Kidney (tissue), 13 donors: ENCODE measurements at regions not wholly inside any gene's neighbourhood (a gene's known extent, or its start where the extent isn't known, plus 50 kb on each side); places are given as distances from the start of the nearest gene placed in this dataset.

Experiments used
- DNase-seq, 5 donors: peaks; one replicate each; pipeline ENCODE4 v3.0.0-alpha.2; 2013 to 2020
- FAIRE-seq: peaks from 2 replicates; lab custom pipeline; 2012; peaks lifted over from hg19 to GRCh38; lab: Jason Lieb, UNC
- H3K27ac ChIP-seq, 2 donors: one replicate each; pipeline ENCODE4 v1.7.0; 2013; ENCODE audit warnings: low read depth in 2 of 2, low read length in 2 of 2, inconsistent platforms in 1 of 2
- H3K27me3 ChIP-seq: one replicate; pipeline ENCODE4 v1.7.1; 2013; ENCODE audit warnings: low read length, inconsistent platforms; ENCODE audit not compliant: control insufficient read depth, insufficient read depth
- H3K36me3 ChIP-seq, 3 donors: one replicate each; pipeline versions ENCODE4 v1.7.0 to v1.7.1; 2013; ENCODE audit warnings: low read length in 3 of 3, control low read depth in 1 of 3, inconsistent platforms in 1 of 3; ENCODE audit not compliant: insufficient read depth in 3 of 3, control insufficient read depth in 2 of 3
- H3K4me1 ChIP-seq, 3 donors: one replicate each; pipeline versions ENCODE4 v1.7.0 to v1.7.1; 2013; ENCODE audit warnings: low read length in 3 of 3, inconsistent platforms in 1 of 3, low read depth in 1 of 3; ENCODE audit not compliant: control insufficient read depth in 2 of 3, insufficient read depth in 2 of 3
- H3K4me3 ChIP-seq, 3 donors: one replicate each; pipeline versions ENCODE4 v1.7.0 to v1.8.1; 2013; ENCODE audit warnings: low read length in 3 of 3, control low read depth in 1 of 3, inconsistent platforms in 1 of 3
- H3K9ac ChIP-seq, 3 donors: one replicate each; pipeline versions ENCODE4 v1.7.0 to v1.7.1; 2013; ENCODE audit warnings: low read length in 3 of 3, control low read depth in 1 of 3, inconsistent platforms in 1 of 3
- H3K9me3 ChIP-seq, 3 donors: one replicate each; pipeline versions ENCODE4 v1.7.0 to v1.7.1; 2013; ENCODE audit warnings: low read length in 3 of 3, control low read depth in 1 of 3, inconsistent platforms in 1 of 3; ENCODE audit not compliant: control insufficient read depth in 2 of 3, insufficient read depth in 1 of 3
- intact Hi-C: fragments of 100-400 bp; cut with DNase I; formaldehyde crosslinking; loops from one replicate; pipeline ENCODE4 v1.11.1; 2022
- TF ChIP-seq, protein P1 (sequence below): IDR thresholded peaks from 3 replicates; pipeline ENCODE4 v1.5.1; 2012; ENCODE audit warnings: mild to moderate bottlenecking, moderate library complexity, borderline replicate concordance; ENCODE audit not compliant: insufficient read depth; ENCODE audit errors: extremely low read depth
- donor health status: control.
- donor health status: control.
- donor health status: control.
- donor health status: control.
- donor health status: control.
- donor health status: DM: yes; HTN: yes; CAD: no.
- donor health status: Normal renal cell carcinoma (clear cell type).

DNA sequence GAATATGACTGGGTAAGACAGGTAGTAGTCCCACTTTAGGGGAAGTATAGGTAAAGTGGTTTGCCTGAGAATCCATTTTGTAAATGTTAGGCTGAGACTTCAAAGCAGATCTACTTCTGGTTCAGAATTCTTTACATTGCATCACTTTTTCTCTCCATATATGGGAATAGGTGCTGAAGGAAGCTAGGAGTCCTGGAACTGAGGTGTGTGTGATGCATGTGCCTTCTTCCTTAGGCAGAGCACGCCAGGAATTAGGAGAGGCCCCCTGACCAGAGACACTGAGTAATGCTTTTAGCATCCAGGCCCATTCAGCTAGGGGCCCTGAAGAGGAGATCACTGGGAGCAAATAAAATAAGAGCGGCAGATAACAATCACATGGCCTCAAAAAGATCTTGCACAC lies 69.2 kb upstream of the DCP1A start:
- intact Hi-C loops = no loop called here
- no peaks in the 10 kb centered on the region for H3K27me3 ChIP-seq
- no peak overlapping the region for H3K4me3 ChIP-seq
- H3K27ac ChIP-seq = no peak overlapping the region
- H3K9ac ChIP-seq = no peak overlapping the region
- no peaks in the 10 kb centered on the region for H3K4me1 ChIP-seq
- TF ChIP-seq, protein P1, sequence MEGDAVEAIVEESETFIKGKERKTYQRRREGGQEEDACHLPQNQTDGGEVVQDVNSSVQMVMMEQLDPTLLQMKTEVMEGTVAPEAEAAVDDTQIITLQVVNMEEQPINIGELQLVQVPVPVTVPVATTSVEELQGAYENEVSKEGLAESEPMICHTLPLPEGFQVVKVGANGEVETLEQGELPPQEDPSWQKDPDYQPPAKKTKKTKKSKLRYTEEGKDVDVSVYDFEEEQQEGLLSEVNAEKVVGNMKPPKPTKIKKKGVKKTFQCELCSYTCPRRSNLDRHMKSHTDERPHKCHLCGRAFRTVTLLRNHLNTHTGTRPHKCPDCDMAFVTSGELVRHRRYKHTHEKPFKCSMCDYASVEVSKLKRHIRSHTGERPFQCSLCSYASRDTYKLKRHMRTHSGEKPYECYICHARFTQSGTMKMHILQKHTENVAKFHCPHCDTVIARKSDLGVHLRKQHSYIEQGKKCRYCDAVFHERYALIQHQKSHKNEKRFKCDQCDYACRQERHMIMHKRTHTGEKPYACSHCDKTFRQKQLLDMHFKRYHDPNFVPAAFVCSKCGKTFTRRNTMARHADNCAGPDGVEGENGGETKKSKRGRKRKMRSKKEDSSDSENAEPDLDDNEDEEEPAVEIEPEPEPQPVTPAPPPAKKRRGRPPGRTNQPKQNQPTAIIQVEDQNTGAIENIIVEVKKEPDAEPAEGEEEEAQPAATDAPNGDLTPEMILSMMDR = no peak
- DNase-seq (no peak), FAIRE-seq (no peak)
- H3K36me3 ChIP-seq = no peaks in the 10 kb centered on the region
- H3K9me3 ChIP-seq = peaks cover 0 to 8% (median 6%) of the 10 kb centered on the region in 3 donors

DNA sequence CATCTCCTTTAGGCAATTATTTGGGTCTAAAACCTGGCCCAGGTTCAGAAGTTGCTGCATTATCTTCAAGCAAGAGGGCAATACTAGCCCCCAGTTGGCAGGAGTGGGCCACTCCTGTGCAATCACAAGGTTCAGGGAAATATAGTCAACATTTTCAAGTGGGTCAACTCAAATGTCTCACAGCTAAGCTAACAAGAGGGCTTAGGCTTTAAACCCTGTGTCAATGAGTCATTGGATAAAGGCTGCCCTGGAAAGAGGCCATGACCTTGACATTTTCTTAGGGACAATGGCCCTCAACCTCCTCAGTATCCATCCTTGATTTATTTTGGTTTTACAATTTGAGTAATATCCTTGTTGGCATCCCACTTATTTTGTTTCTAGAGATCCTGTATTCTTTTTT lies 73.5 kb upstream of the DCP1A start:
- H3K27ac ChIP-seq = no peak overlapping the region
- no peak overlapping the region for H3K9ac ChIP-seq
- TF ChIP-seq, protein P1 = no peak
- no peak for FAIRE-seq
- no peaks in the 10 kb centered on the region for H3K9me3 ChIP-seq
- no peaks in the 10 kb centered on the region for H3K36me3 ChIP-seq
- no peak overlapping the region for H3K4me3 ChIP-seq
- no peaks in the 10 kb centered on the region for H3K4me1 ChIP-seq
- H3K27me3 ChIP-seq = no peaks in the 10 kb centered on the region
- DNase-seq = no peak
- intact Hi-C loops = no loop called here

- intact Hi-C loops = no loop called here
- no peak overlapping the region for H3K27ac ChIP-seq
- no peak overlapping the region for H3K9ac ChIP-seq
- no peaks in the 10 kb centered on the region for H3K36me3 ChIP-seq
- H3K9me3 ChIP-seq = no peaks in the 10 kb centered on the region
- FAIRE-seq (no peak), DNase-seq (no peak)
- H3K4me1 ChIP-seq = no peaks in the 10 kb centered on the region
- TF ChIP-seq, protein P1 = no peak
- no peak overlapping the region for H3K4me3 ChIP-seq
- no peaks in the 10 kb centered on the region for H3K27me3 ChIP-seq
Measured at GRCh38 chr3:53422954-53423698, 71.3 kb upstream of the CACNA1D start.
